CD4-positive, alpha-beta T cell treated with Interleukin-4 for 4 hours (primary cell): ENCODE measurements at regions not wholly inside any gene's neighbourhood (a gene's known extent, or its start where the extent isn't known, plus 50 kb on each side); places are given as distances from the start of the nearest gene placed in this dataset.
A peak's percentile ranks its signal among the peaks of the same experiment; 100 is the strongest.
"Not testable (repeated sequence)": the region's sequence is repeated elsewhere in the genome, so short reads cannot be mapped to it uniquely, and the experiment has no call there.

Source experiments
- DNase-seq: peaks from one replicate; pipeline ENCODE4 v3.0.0-alpha.2; 2020

- not testable (repeated sequence) for DNase-seq
Observed at GRCh38 chrX:79026742-79027141, 81.6 kb downstream of the P2RY10 start.

- no peak for DNase-seq
Observed at GRCh38 chrX:79035421-79035820, 90.2 kb downstream of the P2RY10 start.

- peak; percentile 5 for DNase-seq
Observed at GRCh38 chrX:79036157-79036880, 91.1 kb downstream of the P2RY10 start.

GRCh38 chrX:79065696-79066095, 78.8 kb upstream of the GPR174 start:
- no peak for DNase-seq

- DNase-seq = no peak
Observed at GRCh38 chrX:79078114-79078513, 66.4 kb upstream of the GPR174 start.

- no peak for DNase-seq
Observed at GRCh38 chrX:79079477-79079876, 65.0 kb upstream of the GPR174 start.

- DNase-seq = no peak
Observed at GRCh38 chrX:79080141-79080540, 64.3 kb upstream of the GPR174 start.

GRCh38 chrX:79081895-79082512, 62.5 kb upstream of the GPR174 start:
- peak; percentile 71 for DNase-seq

GRCh38 chrX:79082899-79083298, 61.6 kb upstream of the GPR174 start:
- peak; percentile 37 for DNase-seq

- DNase-seq = no peak
Observed at GRCh38 chrX:79084923-79085322, 59.6 kb upstream of the GPR174 start.

- DNase-seq = no peak
Observed at GRCh38 chrX:79089896-79090584, 54.4 kb upstream of the GPR174 start.

GRCh38 chrX:79094075-79094832, 50.2 kb upstream of the GPR174 start:
- no peak for DNase-seq
